ENCODE measurements at regions not wholly inside any gene's neighbourhood (a gene's known extent, or its start where the extent isn't known, plus 50 kb on each side); places are given as distances from the start of the nearest gene placed in this dataset.

DNA sequence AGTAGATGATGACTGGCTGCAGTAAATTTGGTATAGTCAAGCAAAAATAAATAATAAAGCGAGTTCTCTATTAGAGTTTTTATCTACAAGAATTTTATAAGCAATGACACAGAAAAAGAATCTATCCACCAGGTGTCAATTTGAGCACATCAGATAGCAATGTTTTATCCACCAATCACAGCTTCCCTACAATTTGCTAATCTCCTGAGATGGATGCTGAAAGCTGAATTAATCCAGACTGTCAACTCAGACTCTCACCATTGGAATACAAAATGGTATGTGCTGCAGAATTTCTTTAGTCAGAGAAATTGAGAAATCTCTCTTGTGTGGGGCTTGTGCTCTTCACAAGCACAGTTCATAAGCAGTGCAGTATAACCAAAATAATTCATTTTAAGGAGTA, 888.9 kb upstream of the GHITM start:
- DNase-seq (ENCODE audit: low read depth), result no peak
- H3K36me3 ChIP-seq (ENCODE audit: control insufficient read depth, insufficient read depth, low read length), result no peaks in the 10 kb centered on the region
- TF ChIP-seq, protein P1, sequence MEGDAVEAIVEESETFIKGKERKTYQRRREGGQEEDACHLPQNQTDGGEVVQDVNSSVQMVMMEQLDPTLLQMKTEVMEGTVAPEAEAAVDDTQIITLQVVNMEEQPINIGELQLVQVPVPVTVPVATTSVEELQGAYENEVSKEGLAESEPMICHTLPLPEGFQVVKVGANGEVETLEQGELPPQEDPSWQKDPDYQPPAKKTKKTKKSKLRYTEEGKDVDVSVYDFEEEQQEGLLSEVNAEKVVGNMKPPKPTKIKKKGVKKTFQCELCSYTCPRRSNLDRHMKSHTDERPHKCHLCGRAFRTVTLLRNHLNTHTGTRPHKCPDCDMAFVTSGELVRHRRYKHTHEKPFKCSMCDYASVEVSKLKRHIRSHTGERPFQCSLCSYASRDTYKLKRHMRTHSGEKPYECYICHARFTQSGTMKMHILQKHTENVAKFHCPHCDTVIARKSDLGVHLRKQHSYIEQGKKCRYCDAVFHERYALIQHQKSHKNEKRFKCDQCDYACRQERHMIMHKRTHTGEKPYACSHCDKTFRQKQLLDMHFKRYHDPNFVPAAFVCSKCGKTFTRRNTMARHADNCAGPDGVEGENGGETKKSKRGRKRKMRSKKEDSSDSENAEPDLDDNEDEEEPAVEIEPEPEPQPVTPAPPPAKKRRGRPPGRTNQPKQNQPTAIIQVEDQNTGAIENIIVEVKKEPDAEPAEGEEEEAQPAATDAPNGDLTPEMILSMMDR (IDR thresholded peaks at IDR 0.05; ENCODE audit: insufficient read depth, low read length, poor library complexity, severe bottlenecking), result no peak
- H3K4me3 ChIP-seq (ENCODE audit: low read depth, low read length), result no peak overlapping the region
- no peaks in the 10 kb centered on the region for H3K27me3 ChIP-seq (ENCODE audit: control insufficient read depth, insufficient read depth, low read length)

DNA sequence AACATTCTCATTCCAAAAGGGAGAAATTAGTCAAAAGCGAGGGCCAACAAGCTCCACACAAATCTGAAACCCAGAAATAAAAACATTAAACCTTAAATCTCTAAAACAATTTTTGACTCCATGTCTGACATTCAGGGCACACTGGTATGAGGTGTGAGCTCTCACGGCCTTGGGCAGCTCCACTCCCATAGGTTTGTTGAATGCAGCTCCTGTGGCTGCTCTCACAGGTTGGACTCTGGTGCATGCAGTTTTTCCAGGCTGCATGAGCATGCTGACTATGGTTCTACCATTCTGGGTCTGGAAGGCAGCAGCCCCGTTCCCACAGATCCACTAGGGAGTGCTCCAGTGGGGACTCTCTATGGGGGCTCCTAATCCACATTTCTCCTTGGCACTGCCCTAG, 887.1 kb upstream of the GHITM start:
- Histone ChIP-seq H3K27me3 (ENCODE audit: control insufficient read depth, insufficient read depth, low read length) (no peaks in the 10 kb centered on the region), H3K36me3 (ENCODE audit: control insufficient read depth, insufficient read depth, low read length) (no peaks in the 10 kb centered on the region), H3K4me3 (ENCODE audit: low read depth, low read length) (no peak overlapping the region)
- no peak for DNase-seq (ENCODE audit: low read depth)
- TF ChIP-seq, protein P1 (IDR thresholded peaks at IDR 0.05; ENCODE audit: insufficient read depth, low read length, poor library complexity, severe bottlenecking), result no peak

DNA sequence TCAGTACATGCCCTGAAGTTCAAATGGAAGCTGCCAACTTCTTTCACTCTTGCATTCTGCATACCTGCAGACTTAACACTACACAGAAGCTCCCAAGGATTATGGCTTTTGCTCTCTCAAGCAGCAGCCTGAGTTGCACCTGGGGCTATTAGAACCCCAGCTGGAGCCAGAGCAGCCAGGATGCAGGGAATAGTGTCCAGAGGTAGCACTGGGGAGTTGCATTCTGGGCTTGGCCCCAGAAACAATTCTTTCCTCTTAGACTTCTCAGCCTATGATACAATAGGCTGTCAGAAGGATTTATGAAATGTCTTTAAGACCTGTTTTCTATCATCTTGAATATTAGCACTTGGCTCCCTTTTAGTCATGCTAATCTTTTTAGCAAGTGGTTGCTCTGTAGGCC, 886.7 kb upstream of the GHITM start:
- Histone ChIP-seq H3K4me3 (ENCODE audit: low read depth, low read length) (no peak overlapping the region), H3K36me3 (ENCODE audit: control insufficient read depth, insufficient read depth, low read length) (no peaks in the 10 kb centered on the region), H3K27me3 (ENCODE audit: control insufficient read depth, insufficient read depth, low read length) (no peaks in the 10 kb centered on the region)
- TF ChIP-seq, protein P1 (IDR thresholded peaks at IDR 0.05; ENCODE audit: insufficient read depth, low read length, poor library complexity, severe bottlenecking), result no peak
- DNase-seq (ENCODE audit: low read depth), result no peak

DNA sequence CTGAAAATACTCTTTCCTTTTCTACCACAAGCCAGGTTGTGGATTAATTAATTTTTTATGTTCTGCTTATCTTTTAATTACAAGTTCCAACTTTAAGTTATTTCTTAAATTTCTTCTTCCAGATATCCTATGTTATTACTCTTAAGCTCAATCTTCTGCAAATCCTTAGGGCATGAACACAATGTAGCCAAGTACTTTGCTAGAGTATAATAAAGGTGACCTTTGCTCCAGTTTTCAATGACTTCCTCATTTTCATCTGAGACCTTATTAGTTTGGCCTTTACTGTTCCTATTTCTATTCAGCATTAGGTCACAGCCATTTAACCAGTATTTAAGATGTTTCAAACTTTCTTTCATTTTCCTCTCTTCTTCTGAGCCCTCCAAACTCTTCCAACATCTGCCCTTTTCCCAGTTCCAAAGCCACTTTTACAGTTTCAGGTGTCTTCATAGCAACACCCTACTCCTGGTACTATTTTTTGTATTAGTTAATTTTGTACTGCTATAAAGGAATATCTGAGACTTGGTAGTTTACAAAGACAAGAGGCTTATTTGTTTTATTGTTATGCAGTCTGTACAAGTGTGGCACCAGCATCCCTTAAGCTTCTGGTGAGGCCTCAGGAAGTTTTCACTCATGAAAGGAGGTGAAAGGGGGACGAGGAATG, 886.2 kb upstream of the GHITM start:
- DNase-seq (ENCODE audit: low read depth), result no peak
- Histone ChIP-seq H3K36me3 (ENCODE audit: control insufficient read depth, insufficient read depth, low read length) (no peaks in the 10 kb centered on the region), H3K27me3 (ENCODE audit: control insufficient read depth, insufficient read depth, low read length) (no peaks in the 10 kb centered on the region), H3K4me3 (ENCODE audit: low read depth, low read length) (no peak overlapping the region)
- TF ChIP-seq, protein P1 (IDR thresholded peaks at IDR 0.05; ENCODE audit: insufficient read depth, low read length, poor library complexity, severe bottlenecking), result no peak

DNA sequence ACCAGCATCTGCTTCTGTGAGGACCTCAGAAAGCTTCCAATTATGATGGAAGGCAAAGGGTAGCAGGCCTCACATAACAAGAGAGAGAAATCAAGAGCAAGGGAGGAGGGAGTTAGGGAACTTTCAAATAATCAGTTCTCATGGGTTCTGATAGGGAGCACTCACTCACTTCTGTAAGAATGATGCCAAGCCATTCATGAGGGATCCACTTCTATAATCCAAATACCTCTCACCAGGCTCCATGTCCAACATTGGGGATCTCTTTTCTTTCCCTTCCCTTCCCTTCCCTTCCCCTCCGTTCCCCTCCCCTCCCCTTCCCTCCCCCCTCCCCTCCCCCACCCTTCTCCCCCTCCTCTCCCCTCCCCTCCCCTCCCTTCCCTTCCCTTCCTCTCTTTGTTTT, 884.6 kb upstream of the GHITM start:
- no peak for DNase-seq (ENCODE audit: low read depth)
- TF ChIP-seq, protein P1 (IDR thresholded peaks at IDR 0.05; ENCODE audit: insufficient read depth, low read length, poor library complexity, severe bottlenecking), result no peak

DNA sequence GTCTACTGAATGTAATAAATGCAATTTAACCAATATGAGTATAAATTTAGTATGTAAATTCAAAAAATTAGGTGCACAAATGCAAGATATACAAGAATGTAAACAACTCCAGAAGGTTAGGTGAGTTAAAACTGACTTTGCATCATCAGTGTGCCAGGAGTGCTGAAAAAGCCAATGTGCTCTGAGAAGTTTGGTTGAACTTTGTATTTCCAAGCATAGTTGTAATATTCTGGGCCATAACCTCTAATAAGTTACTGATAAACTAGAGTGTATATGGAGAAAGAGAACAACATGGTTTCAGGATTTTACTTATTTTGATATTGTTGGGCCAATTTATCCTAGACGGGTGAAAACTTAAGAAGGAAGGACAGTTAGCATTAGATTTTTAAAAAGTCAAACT, 876.9 kb upstream of the GHITM start:
- Histone ChIP-seq H3K4me3 (ENCODE audit: low read depth, low read length) (no peak overlapping the region), H3K36me3 (ENCODE audit: control insufficient read depth, insufficient read depth, low read length) (no peaks in the 10 kb centered on the region), H3K27me3 (ENCODE audit: control insufficient read depth, insufficient read depth, low read length) (no peaks in the 10 kb centered on the region)
- TF ChIP-seq, protein P1 (IDR thresholded peaks at IDR 0.05; ENCODE audit: insufficient read depth, low read length, poor library complexity, severe bottlenecking), result no peak
- no peak for DNase-seq (ENCODE audit: low read depth)

More for the DNA sequence above, 884.6 kb upstream of the GHITM start:
- Histone ChIP-seq H3K4me3 (ENCODE audit: low read depth, low read length) (no peak overlapping the region), H3K36me3 (ENCODE audit: control insufficient read depth, insufficient read depth, low read length) (no peaks in the 10 kb centered on the region), H3K27me3 (ENCODE audit: control insufficient read depth, insufficient read depth, low read length) (no peaks in the 10 kb centered on the region)

Measured in kidney epithelial cell (primary cell).